ENCODE measurements at regions not wholly inside any gene's neighbourhood (a gene's known extent, or its start where the extent isn't known, plus 50 kb on each side); places are given as distances from the start of the nearest gene placed in this dataset.

- Histone ChIP-seq H3K9me3 (no peaks in the 10 kb centered on the region), H3K4me1 (peaks cover 0 to 3% (median 0%) of the 10 kb centered on the region in 4 donors), H3K36me3 (no peaks in the 10 kb centered on the region), H3K27ac (no peak overlapping the region), H3K27me3 (no peaks in the 10 kb centered on the region), H3K4me3 (no peak overlapping the region)
- intact Hi-C loops (cut with DNase I; ENCODE audit: low total_unique reads): no loop called here
- in situ Hi-C loops (cut with MboI; ENCODE audit: low pct_ligation_motif_present in 1 of 4, low pct_unique_long_range_greater_than_20kb in 1 of 4, low sequenced_read_pairs in 3 of 4): no loop called here
- DNase-seq: no peak
- 85 to 97% methylated on average over 5 to 6 of the region's 6 CpGs for WGBS, 2 donors (ENCODE audit: low coverage in 1 of 2)
- TF ChIP-seq EP300 (IDR thresholded peaks at IDR 0.05; ENCODE audit: low read depth): no peak
- TF ChIP-seq POLR2AphosphoS5 (IDR thresholded peaks at IDR 0.05): no peak
- TF ChIP-seq CTCF (IDR thresholded peaks at IDR 0.05): no peak
- TF ChIP-seq POLR2A (IDR thresholded peaks at IDR 0.05): no peak
Observed at GRCh38 chr3:194828116-194828515, 142.4 kb downstream of the FAM43A start.

GRCh38 chr3:194828926-194829325 lies 143.2 kb downstream of the FAM43A start:
- no peaks in the 10 kb centered on the region for H3K9me3 ChIP-seq
- peaks cover 0 to 3% (median 0%) of the 10 kb centered on the region in 4 donors for H3K4me1 ChIP-seq
- intact Hi-C loops (cut with DNase I; ENCODE audit: low total_unique reads): no loop called here
- DNase-seq: no peak
- no peak overlapping the region for H3K4me3 ChIP-seq
- WGBS, 2 donors (ENCODE audit: low coverage in 1 of 2): 64 to 87% methylated on average over 3 to 4 of the region's 4 CpGs
- H3K27ac ChIP-seq: no peak overlapping the region
- H3K36me3 ChIP-seq: no peaks in the 10 kb centered on the region
- TF ChIP-seq CTCF (IDR thresholded peaks at IDR 0.05) (no peak), EP300 (IDR thresholded peaks at IDR 0.05; ENCODE audit: low read depth) (no peak), POLR2AphosphoS5 (IDR thresholded peaks at IDR 0.05) (no peak), POLR2A (IDR thresholded peaks at IDR 0.05) (no peak)
- in situ Hi-C loops (cut with MboI; ENCODE audit: low pct_ligation_motif_present in 1 of 4, low pct_unique_long_range_greater_than_20kb in 1 of 4, low sequenced_read_pairs in 3 of 4): no loop called here
- H3K27me3 ChIP-seq: no peaks in the 10 kb centered on the region

DNA sequence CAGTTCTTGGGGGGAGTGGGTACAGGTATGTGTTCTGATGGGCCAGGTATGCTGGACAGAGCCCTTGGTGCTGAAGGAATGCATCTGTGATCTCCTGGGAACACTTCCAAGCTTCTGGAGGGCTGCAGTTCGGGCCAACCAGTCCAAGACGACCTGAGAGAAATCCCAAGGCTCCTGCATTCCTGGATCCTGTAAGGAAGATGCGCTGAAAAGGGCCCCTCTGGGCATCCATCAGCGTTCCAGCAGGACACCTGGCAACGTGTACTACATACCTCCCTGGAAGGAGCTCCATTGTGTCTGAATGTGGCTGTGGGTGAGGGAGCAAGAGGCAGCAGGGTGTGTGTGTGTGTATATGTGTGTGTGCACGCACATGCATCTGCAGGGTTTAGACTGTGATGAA lies 144.7 kb downstream of the FAM43A start:
- Histone ChIP-seq H3K4me1 (peaks cover 0 to 3% (median 0%) of the 10 kb centered on the region in 4 donors), H3K27ac (no peak overlapping the region), H3K9me3 (no peaks in the 10 kb centered on the region), H3K27me3 (no peaks in the 10 kb centered on the region), H3K4me3 (no peak overlapping the region), H3K36me3 (no peaks in the 10 kb centered on the region)
- WGBS, 2 donors (ENCODE audit: low coverage in 1 of 2): 73% methylated on average over 6 of the region's 6 CpGs; no CpG with 5 or more reads in 1 of the 2 donors
- intact Hi-C loops (cut with DNase I; ENCODE audit: low total_unique reads): no loop called here
- no peak for TF ChIP-seq POLR2AphosphoS5 (IDR thresholded peaks at IDR 0.05)
- TF ChIP-seq CTCF (IDR thresholded peaks at IDR 0.05): no peak
- no peak for TF ChIP-seq POLR2A (IDR thresholded peaks at IDR 0.05)
- DNase-seq: no peak
- in situ Hi-C loops (cut with MboI; ENCODE audit: low pct_ligation_motif_present in 1 of 4, low pct_unique_long_range_greater_than_20kb in 1 of 4, low sequenced_read_pairs in 3 of 4): no loop called here

DNA sequence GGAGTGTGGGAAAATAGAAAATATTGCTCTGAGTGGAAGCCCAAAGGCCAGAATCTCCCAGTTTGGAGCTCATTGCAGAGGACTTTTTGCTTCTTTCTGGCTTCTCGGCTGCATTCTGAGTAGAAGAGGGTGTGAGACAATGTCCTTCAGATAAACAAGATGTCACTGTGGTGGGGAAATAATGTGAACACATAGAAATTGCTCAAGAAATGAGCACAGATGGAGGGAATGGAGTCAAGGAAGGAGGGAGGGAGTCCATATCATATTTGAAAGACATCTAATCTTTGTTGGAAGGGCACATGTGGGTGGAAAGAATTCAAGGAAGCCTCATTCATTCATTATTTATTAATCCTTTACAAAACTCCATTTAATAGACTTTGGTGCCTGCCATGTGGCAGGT lies 145.3 kb downstream of the FAM43A start:
- Histone ChIP-seq H3K4me1 (peaks cover 0 to 3% (median 0%) of the 10 kb centered on the region in 4 donors), H3K27ac (no peak overlapping the region), H3K4me3 (no peak overlapping the region), H3K36me3 (no peaks in the 10 kb centered on the region), H3K27me3 (no peaks in the 10 kb centered on the region), H3K9me3 (no peaks in the 10 kb centered on the region)
- in situ Hi-C loops (cut with MboI; ENCODE audit: low pct_ligation_motif_present in 1 of 4, low pct_unique_long_range_greater_than_20kb in 1 of 4, low sequenced_read_pairs in 3 of 4): no loop called here
- intact Hi-C loops (cut with DNase I; ENCODE audit: low total_unique reads): no loop called here
- DNase-seq: no peak
- WGBS, 2 donors (ENCODE audit: low coverage in 1 of 2): 84 to 90% methylated on average over 1 of the region's 1 CpG
- TF ChIP-seq CTCF (IDR thresholded peaks at IDR 0.05): no peak
- TF ChIP-seq POLR2A (IDR thresholded peaks at IDR 0.05): no peak
- TF ChIP-seq EP300 (IDR thresholded peaks at IDR 0.05; ENCODE audit: low read depth): no peak
- no peak for TF ChIP-seq POLR2AphosphoS5 (IDR thresholded peaks at IDR 0.05)

Measured in transverse colon (tissue), 4 donors.